ENCODE measurements at regions not wholly inside any gene's neighbourhood (a gene's known extent, or its start where the extent isn't known, plus 50 kb on each side); places are given as distances from the start of the nearest gene placed in this dataset.

DNA sequence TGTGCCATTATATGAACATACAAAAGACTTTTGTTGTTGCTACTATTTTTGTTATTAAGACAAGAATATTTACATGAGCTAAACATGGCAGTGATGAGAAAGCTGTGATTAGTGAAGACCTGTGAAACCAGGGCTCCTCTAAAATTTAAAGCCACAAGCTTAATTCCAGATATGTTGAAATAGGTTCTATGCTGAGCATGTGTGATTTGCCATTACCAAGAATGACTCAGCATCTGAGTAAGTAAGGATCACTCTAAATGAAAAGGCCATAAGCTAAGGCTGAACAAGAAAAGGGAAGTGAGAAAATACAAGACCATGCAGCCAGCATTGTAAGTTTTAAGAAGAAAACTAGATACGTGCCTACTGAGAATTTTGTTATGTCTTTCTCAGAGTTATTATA lies 75.9 kb upstream of the CAMK2D start:
- TF ChIP-seq POLR2AphosphoS5 (IDR thresholded peaks at IDR 0.05; ENCODE audit: low read depth) (no peak), GABPA (IDR thresholded peaks at IDR 0.05; ENCODE audit: low read depth) (no peak), SPI1 (IDR thresholded peaks at IDR 0.05; ENCODE audit: borderline replicate concordance, low read depth) (peak; percentile 96)
- TF ChIP-seq, protein P1, sequence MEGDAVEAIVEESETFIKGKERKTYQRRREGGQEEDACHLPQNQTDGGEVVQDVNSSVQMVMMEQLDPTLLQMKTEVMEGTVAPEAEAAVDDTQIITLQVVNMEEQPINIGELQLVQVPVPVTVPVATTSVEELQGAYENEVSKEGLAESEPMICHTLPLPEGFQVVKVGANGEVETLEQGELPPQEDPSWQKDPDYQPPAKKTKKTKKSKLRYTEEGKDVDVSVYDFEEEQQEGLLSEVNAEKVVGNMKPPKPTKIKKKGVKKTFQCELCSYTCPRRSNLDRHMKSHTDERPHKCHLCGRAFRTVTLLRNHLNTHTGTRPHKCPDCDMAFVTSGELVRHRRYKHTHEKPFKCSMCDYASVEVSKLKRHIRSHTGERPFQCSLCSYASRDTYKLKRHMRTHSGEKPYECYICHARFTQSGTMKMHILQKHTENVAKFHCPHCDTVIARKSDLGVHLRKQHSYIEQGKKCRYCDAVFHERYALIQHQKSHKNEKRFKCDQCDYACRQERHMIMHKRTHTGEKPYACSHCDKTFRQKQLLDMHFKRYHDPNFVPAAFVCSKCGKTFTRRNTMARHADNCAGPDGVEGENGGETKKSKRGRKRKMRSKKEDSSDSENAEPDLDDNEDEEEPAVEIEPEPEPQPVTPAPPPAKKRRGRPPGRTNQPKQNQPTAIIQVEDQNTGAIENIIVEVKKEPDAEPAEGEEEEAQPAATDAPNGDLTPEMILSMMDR (IDR thresholded peaks at IDR 0.05; ENCODE audit: insufficient read depth, low read length): no peak
- TF ChIP-seq, protein P2, sequence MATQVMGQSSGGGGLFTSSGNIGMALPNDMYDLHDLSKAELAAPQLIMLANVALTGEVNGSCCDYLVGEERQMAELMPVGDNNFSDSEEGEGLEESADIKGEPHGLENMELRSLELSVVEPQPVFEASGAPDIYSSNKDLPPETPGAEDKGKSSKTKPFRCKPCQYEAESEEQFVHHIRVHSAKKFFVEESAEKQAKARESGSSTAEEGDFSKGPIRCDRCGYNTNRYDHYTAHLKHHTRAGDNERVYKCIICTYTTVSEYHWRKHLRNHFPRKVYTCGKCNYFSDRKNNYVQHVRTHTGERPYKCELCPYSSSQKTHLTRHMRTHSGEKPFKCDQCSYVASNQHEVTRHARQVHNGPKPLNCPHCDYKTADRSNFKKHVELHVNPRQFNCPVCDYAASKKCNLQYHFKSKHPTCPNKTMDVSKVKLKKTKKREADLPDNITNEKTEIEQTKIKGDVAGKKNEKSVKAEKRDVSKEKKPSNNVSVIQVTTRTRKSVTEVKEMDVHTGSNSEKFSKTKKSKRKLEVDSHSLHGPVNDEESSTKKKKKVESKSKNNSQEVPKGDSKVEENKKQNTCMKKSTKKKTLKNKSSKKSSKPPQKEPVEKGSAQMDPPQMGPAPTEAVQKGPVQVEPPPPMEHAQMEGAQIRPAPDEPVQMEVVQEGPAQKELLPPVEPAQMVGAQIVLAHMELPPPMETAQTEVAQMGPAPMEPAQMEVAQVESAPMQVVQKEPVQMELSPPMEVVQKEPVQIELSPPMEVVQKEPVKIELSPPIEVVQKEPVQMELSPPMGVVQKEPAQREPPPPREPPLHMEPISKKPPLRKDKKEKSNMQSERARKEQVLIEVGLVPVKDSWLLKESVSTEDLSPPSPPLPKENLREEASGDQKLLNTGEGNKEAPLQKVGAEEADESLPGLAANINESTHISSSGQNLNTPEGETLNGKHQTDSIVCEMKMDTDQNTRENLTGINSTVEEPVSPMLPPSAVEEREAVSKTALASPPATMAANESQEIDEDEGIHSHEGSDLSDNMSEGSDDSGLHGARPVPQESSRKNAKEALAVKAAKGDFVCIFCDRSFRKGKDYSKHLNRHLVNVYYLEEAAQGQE (IDR thresholded peaks at IDR 0.05; ENCODE audit: insufficient replicate concordance, low read depth): no peak

All from HL-60 (cell line).